ENCODE measurements at regions not wholly inside any gene's neighbourhood (a gene's known extent, or its start where the extent isn't known, plus 50 kb on each side); places are given as distances from the start of the nearest gene placed in this dataset.
"Not testable (repeated sequence)": the region's sequence is repeated elsewhere in the genome, so short reads cannot be mapped to it uniquely, and the experiment has no call there.

GRCh38 chr2:95765925-95766910, 174.4 kb downstream of the TRIM43 start:
- H3K9me3 ChIP-seq (ENCODE audit: insufficient read depth, low read length); H3K9me2 ChIP-seq (replicated peaks; ENCODE audit: insufficient read depth, low read length); H3K9ac ChIP-seq (ENCODE audit: low read length); H3F3A ChIP-seq (ENCODE audit: insufficient read depth); H3K4me2 ChIP-seq (ENCODE audit: low read depth, low read length, poor library complexity, severe bottlenecking); H4K20me1 ChIP-seq (ENCODE audit: low read depth, low read length); H3K4me3 ChIP-seq (ENCODE audit: insufficient read depth, low read length, poor library complexity, severe bottlenecking); H2AFZ ChIP-seq (ENCODE audit: low read depth, low read length, severe bottlenecking); H3K27ac ChIP-seq (ENCODE audit: low read depth, low read length); H3K79me2 ChIP-seq (ENCODE audit: insufficient read depth, low read length); H3K27me3 ChIP-seq (ENCODE audit: low read length); H3K36me3 ChIP-seq (ENCODE audit: low read length): not testable (repeated sequence)

GRCh38 chr2:95767531-95767930, 175.7 kb downstream of the TRIM43 start:
- H3K79me2 ChIP-seq (ENCODE audit: insufficient read depth, low read length); H2AFZ ChIP-seq (ENCODE audit: low read depth, low read length, severe bottlenecking); H3K4me3 ChIP-seq (ENCODE audit: insufficient read depth, low read length, poor library complexity, severe bottlenecking); H3K27me3 ChIP-seq (ENCODE audit: low read length); H3K27ac ChIP-seq (ENCODE audit: low read depth, low read length); H4K20me1 ChIP-seq (ENCODE audit: low read depth, low read length); H3K9me3 ChIP-seq (ENCODE audit: insufficient read depth, low read length); H3F3A ChIP-seq (ENCODE audit: insufficient read depth); H3K4me2 ChIP-seq (ENCODE audit: low read depth, low read length, poor library complexity, severe bottlenecking); H3K36me3 ChIP-seq (ENCODE audit: low read length); H3K9me2 ChIP-seq (replicated peaks; ENCODE audit: insufficient read depth, low read length); H3K9ac ChIP-seq (ENCODE audit: low read length): not testable (repeated sequence)

- not testable (repeated sequence) for H3K27ac ChIP-seq (ENCODE audit: low read depth, low read length); H3K79me2 ChIP-seq (ENCODE audit: insufficient read depth, low read length); H3F3A ChIP-seq (ENCODE audit: insufficient read depth); H3K36me3 ChIP-seq (ENCODE audit: low read length); H3K4me3 ChIP-seq (ENCODE audit: insufficient read depth, low read length, poor library complexity, severe bottlenecking); H3K9ac ChIP-seq (ENCODE audit: low read length); H3K27me3 ChIP-seq (ENCODE audit: low read length); H2AFZ ChIP-seq (ENCODE audit: low read depth, low read length, severe bottlenecking); H3K9me3 ChIP-seq (ENCODE audit: insufficient read depth, low read length); H4K20me1 ChIP-seq (ENCODE audit: low read depth, low read length); H3K9me2 ChIP-seq (replicated peaks; ENCODE audit: insufficient read depth, low read length); H3K4me2 ChIP-seq (ENCODE audit: low read depth, low read length, poor library complexity, severe bottlenecking)
Observed at GRCh38 chr2:95767950-95768349, 176.1 kb downstream of the TRIM43 start.

GRCh38 chr2:95769256-95769655, 177.5 kb downstream of the TRIM43 start:
- H3K79me2 ChIP-seq (ENCODE audit: insufficient read depth, low read length); H3K9me3 ChIP-seq (ENCODE audit: insufficient read depth, low read length); H3K27ac ChIP-seq (ENCODE audit: low read depth, low read length); H4K20me1 ChIP-seq (ENCODE audit: low read depth, low read length); H3K9me2 ChIP-seq (replicated peaks; ENCODE audit: insufficient read depth, low read length); H3K36me3 ChIP-seq (ENCODE audit: low read length); H3K9ac ChIP-seq (ENCODE audit: low read length); H2AFZ ChIP-seq (ENCODE audit: low read depth, low read length, severe bottlenecking); H3K4me2 ChIP-seq (ENCODE audit: low read depth, low read length, poor library complexity, severe bottlenecking); H3K4me3 ChIP-seq (ENCODE audit: insufficient read depth, low read length, poor library complexity, severe bottlenecking); H3K27me3 ChIP-seq (ENCODE audit: low read length); H3F3A ChIP-seq (ENCODE audit: insufficient read depth): not testable (repeated sequence)

GRCh38 chr2:95770726-95771125, 178.9 kb downstream of the TRIM43 start:
- H3K9me2 ChIP-seq (replicated peaks; ENCODE audit: insufficient read depth, low read length); H3K4me3 ChIP-seq (ENCODE audit: insufficient read depth, low read length, poor library complexity, severe bottlenecking); H2AFZ ChIP-seq (ENCODE audit: low read depth, low read length, severe bottlenecking); H3K36me3 ChIP-seq (ENCODE audit: low read length); H3F3A ChIP-seq (ENCODE audit: insufficient read depth); H3K79me2 ChIP-seq (ENCODE audit: insufficient read depth, low read length); H3K9ac ChIP-seq (ENCODE audit: low read length); H3K4me2 ChIP-seq (ENCODE audit: low read depth, low read length, poor library complexity, severe bottlenecking); H3K27me3 ChIP-seq (ENCODE audit: low read length); H4K20me1 ChIP-seq (ENCODE audit: low read depth, low read length); H3K27ac ChIP-seq (ENCODE audit: low read depth, low read length); H3K9me3 ChIP-seq (ENCODE audit: insufficient read depth, low read length): not testable (repeated sequence)

GRCh38 chr2:95774322-95775192, 182.8 kb downstream of the TRIM43 start:
- H3K4me2 ChIP-seq (ENCODE audit: low read depth, low read length, poor library complexity, severe bottlenecking); H3K27me3 ChIP-seq (ENCODE audit: low read length); H3K9ac ChIP-seq (ENCODE audit: low read length); H3K36me3 ChIP-seq (ENCODE audit: low read length); H3K9me3 ChIP-seq (ENCODE audit: insufficient read depth, low read length); H3F3A ChIP-seq (ENCODE audit: insufficient read depth); H3K27ac ChIP-seq (ENCODE audit: low read depth, low read length); H2AFZ ChIP-seq (ENCODE audit: low read depth, low read length, severe bottlenecking); H4K20me1 ChIP-seq (ENCODE audit: low read depth, low read length); H3K9me2 ChIP-seq (replicated peaks; ENCODE audit: insufficient read depth, low read length); H3K79me2 ChIP-seq (ENCODE audit: insufficient read depth, low read length); H3K4me3 ChIP-seq (ENCODE audit: insufficient read depth, low read length, poor library complexity, severe bottlenecking): not testable (repeated sequence)

- H3K27me3 ChIP-seq (ENCODE audit: low read length); H3K27ac ChIP-seq (ENCODE audit: low read depth, low read length); H3K9ac ChIP-seq (ENCODE audit: low read length); H3K79me2 ChIP-seq (ENCODE audit: insufficient read depth, low read length); H3K4me2 ChIP-seq (ENCODE audit: low read depth, low read length, poor library complexity, severe bottlenecking); H3F3A ChIP-seq (ENCODE audit: insufficient read depth); H3K9me2 ChIP-seq (replicated peaks; ENCODE audit: insufficient read depth, low read length); H2AFZ ChIP-seq (ENCODE audit: low read depth, low read length, severe bottlenecking); H3K9me3 ChIP-seq (ENCODE audit: insufficient read depth, low read length); H3K4me3 ChIP-seq (ENCODE audit: insufficient read depth, low read length, poor library complexity, severe bottlenecking); H4K20me1 ChIP-seq (ENCODE audit: low read depth, low read length); H3K36me3 ChIP-seq (ENCODE audit: low read length): not testable (repeated sequence)
Observed at GRCh38 chr2:95775193-95775531, 183.4 kb downstream of the TRIM43 start.
